Chondrocyte (in vitro differentiated cells): ENCODE measurements at regions not wholly inside any gene's neighbourhood (a gene's known extent, or its start where the extent isn't known, plus 50 kb on each side); places are given as distances from the start of the nearest gene placed in this dataset.

ENCODE experiments used
- DNase-seq: peaks from one replicate; pipeline ENCODE4 v3.0.0; 2021; ENCODE audit warnings: mixed read lengths, low spot score
- H3K27ac Mint-ChIP-seq: one replicate; pipeline ENCODE4 v1.8.0; 2021; ENCODE audit warnings: mild to moderate bottlenecking, moderate library complexity, mixed read lengths; ENCODE audit not compliant: unreplicated experiment
- H3K27me3 Mint-ChIP-seq: 2 replicates; pipeline ENCODE4 v1.8.0; 2021; ENCODE audit warnings: low read depth, mixed read lengths
- H3K36me3 Mint-ChIP-seq: 2 replicates; pipeline ENCODE4 v1.8.0; 2021; ENCODE audit warnings: low read depth, mixed read lengths
- H3K4me1 Mint-ChIP-seq: 2 replicates; pipeline ENCODE4 v1.8.0; 2021; ENCODE audit warnings: low read depth, mild to moderate bottlenecking, mixed read lengths
- H3K4me3 Mint-ChIP-seq: one replicate; pipeline ENCODE4 v1.8.0; 2021; ENCODE audit warnings: mild to moderate bottlenecking, moderate library complexity, mixed read lengths; ENCODE audit not compliant: unreplicated experiment
- H3K9me3 Mint-ChIP-seq: 2 replicates; pipeline ENCODE4 v1.8.0; 2021; ENCODE audit warnings: low read depth, mixed read lengths
- CTCF ChIP-seq: fragments of 200-600 bp; sonication (generic); IDR thresholded peaks from 2 replicates; pipeline ENCODE4 v1.5.0; 2021; ENCODE audit warnings: antibody characterized with exemption, mild to moderate bottlenecking, moderate library complexity

GRCh38 chr12:43278541-43278832 lies 273.5 kb downstream of the ADAMTS20 start:
- H3K27me3 Mint-ChIP-seq, result no peaks in the 10 kb centered on the region
- H3K27ac Mint-ChIP-seq, result no peak overlapping the region
- TF ChIP-seq CTCF, result no peak

GRCh38 chr12:43277651-43278540 lies 274.1 kb downstream of the ADAMTS20 start:
- no peaks in the 10 kb centered on the region for H3K9me3 Mint-ChIP-seq
- no peaks in the 10 kb centered on the region for H3K36me3 Mint-ChIP-seq
- no peak for DNase-seq

More at GRCh38 chr12:43278541-43278832, 273.5 kb downstream of the ADAMTS20 start:
- H3K36me3 Mint-ChIP-seq, result no peaks in the 10 kb centered on the region
- H3K4me3 Mint-ChIP-seq, result no peak overlapping the region
- H3K4me1 Mint-ChIP-seq, result peaks cover 17% of the 10 kb centered on the region
- H3K9me3 Mint-ChIP-seq, result no peaks in the 10 kb centered on the region
- DNase-seq, result no peak

GRCh38 chr12:43273467-43273866 lies 278.5 kb downstream of the ADAMTS20 start:
- no peaks in the 10 kb centered on the region for H3K36me3 Mint-ChIP-seq
- H3K27ac Mint-ChIP-seq, result no peak overlapping the region
- no peaks in the 10 kb centered on the region for H3K9me3 Mint-ChIP-seq
- no peaks in the 10 kb centered on the region for H3K27me3 Mint-ChIP-seq
- TF ChIP-seq CTCF, result no peak
- H3K4me3 Mint-ChIP-seq, result no peak overlapping the region
- no peak for DNase-seq
- peaks cover 11% of the 10 kb centered on the region for H3K4me1 Mint-ChIP-seq

More at GRCh38 chr12:43277651-43278540, 274.1 kb downstream of the ADAMTS20 start:
- no peaks in the 10 kb centered on the region for H3K27me3 Mint-ChIP-seq
- H3K27ac Mint-ChIP-seq, result no peak overlapping the region
- H3K4me3 Mint-ChIP-seq, result no peak overlapping the region
- peaks cover 17% of the 10 kb centered on the region for H3K4me1 Mint-ChIP-seq
- no peak for TF ChIP-seq CTCF

GRCh38 chr12:43271659-43272058 lies 280.3 kb downstream of the ADAMTS20 start:
- Mint-ChIP-seq H3K4me1 (peaks cover 7% of the 10 kb centered on the region), H3K27ac (no peak overlapping the region), H3K4me3 (no peak overlapping the region), H3K36me3 (no peaks in the 10 kb centered on the region), H3K9me3 (no peaks in the 10 kb centered on the region), H3K27me3 (no peaks in the 10 kb centered on the region)
- DNase-seq, result no peak
- TF ChIP-seq CTCF, result no peak

- DNase-seq, result no peak
- Mint-ChIP-seq H3K36me3 (no peaks in the 10 kb centered on the region), H3K27ac (no peak overlapping the region), H3K9me3 (peaks cover 2% of the 10 kb centered on the region), H3K4me1 (peaks cover 7% of the 10 kb centered on the region), H3K27me3 (no peaks in the 10 kb centered on the region), H3K4me3 (no peak overlapping the region)
- no peak for TF ChIP-seq CTCF
Measured at GRCh38 chr12:43267818-43268217, 284.2 kb downstream of the ADAMTS20 start.
